ENCODE measurements at regions not wholly inside any gene's neighbourhood (a gene's known extent, or its start where the extent isn't known, plus 50 kb on each side); places are given as distances from the start of the nearest gene placed in this dataset.

GRCh38 chr20:7240490-7240889, 473.0 kb downstream of the BMP2 start:
- TF ChIP-seq ZNF384 (IDR thresholded peaks at IDR 0.05) (no peak), BHLHE40 (IDR thresholded peaks at IDR 0.05; ENCODE audit: borderline replicate concordance) (no peak), ELF4 (IDR thresholded peaks at IDR 0.05) (no peak)
